ENCODE measurements at regions not wholly inside any gene's neighbourhood (a gene's known extent, or its start where the extent isn't known, plus 50 kb on each side); places are given as distances from the start of the nearest gene placed in this dataset.

GRCh38 chr18:57249179-57249578 lies 102.3 kb downstream of the BOD1L2 start:
- no peak for DNase-seq (ENCODE audit: low read depth)

- DNase-seq (ENCODE audit: low read depth): no peak
These were observed 102.5 kb upstream of the ST8SIA3 start for GRCh38 chr18:57249883-57250282.

- no peak for DNase-seq (ENCODE audit: low read depth)
These were observed 100.6 kb upstream of the ST8SIA3 start for GRCh38 chr18:57251747-57252146.

- DNase-seq (ENCODE audit: low read depth): no peak
These were observed 98.5 kb upstream of the ST8SIA3 start for GRCh38 chr18:57253903-57254302.

- no peak for DNase-seq (ENCODE audit: low read depth)
These were observed 94.1 kb upstream of the ST8SIA3 start for GRCh38 chr18:57258131-57258777.

GRCh38 chr18:57267368-57267925 lies 84.9 kb upstream of the ST8SIA3 start:
- no peak for DNase-seq (ENCODE audit: low read depth)

GRCh38 chr18:57269756-57270155 lies 82.6 kb upstream of the ST8SIA3 start:
- no peak for DNase-seq (ENCODE audit: low read depth)

GRCh38 chr18:57270156-57270555 lies 82.2 kb upstream of the ST8SIA3 start:
- DNase-seq (ENCODE audit: low read depth): no peak

GRCh38 chr18:57273194-57273593 lies 79.2 kb upstream of the ST8SIA3 start:
- no peak for DNase-seq (ENCODE audit: low read depth)

GRCh38 chr18:57275111-57275510 lies 77.2 kb upstream of the ST8SIA3 start:
- DNase-seq (ENCODE audit: low read depth): no peak

GRCh38 chr18:57276829-57277228 lies 75.5 kb upstream of the ST8SIA3 start:
- DNase-seq (ENCODE audit: low read depth): no peak

GRCh38 chr18:57278933-57279332 lies 73.4 kb upstream of the ST8SIA3 start:
- DNase-seq (ENCODE audit: low read depth): no peak

GRCh38 chr18:57281519-57281918 lies 70.8 kb upstream of the ST8SIA3 start:
- no peak for DNase-seq (ENCODE audit: low read depth)

GRCh38 chr18:57286949-57287348 lies 65.4 kb upstream of the ST8SIA3 start:
- no peak for DNase-seq (ENCODE audit: low read depth)

- DNase-seq (ENCODE audit: low read depth): no peak
These were observed 64.6 kb upstream of the ST8SIA3 start for GRCh38 chr18:57287766-57288165.

GRCh38 chr18:57294547-57294946 lies 57.8 kb upstream of the ST8SIA3 start:
- no peak for DNase-seq (ENCODE audit: low read depth)

GRCh38 chr18:57296336-57296735 lies 56.0 kb upstream of the ST8SIA3 start:
- DNase-seq (ENCODE audit: low read depth): no peak

GRCh38 chr18:57297306-57297705 lies 55.1 kb upstream of the ST8SIA3 start:
- no peak for DNase-seq (ENCODE audit: low read depth)

- no peak for DNase-seq (ENCODE audit: low read depth)
These were observed 52.4 kb upstream of the ST8SIA3 start for GRCh38 chr18:57299931-57300330.

- DNase-seq (ENCODE audit: low read depth): no peak
These were observed 50.5 kb upstream of the ST8SIA3 start for GRCh38 chr18:57301573-57302559.

All from stromal cell of bone marrow (primary cell).